ENCODE measurements at regions not wholly inside any gene's neighbourhood (a gene's known extent, or its start where the extent isn't known, plus 50 kb on each side); places are given as distances from the start of the nearest gene placed in this dataset.

DNA sequence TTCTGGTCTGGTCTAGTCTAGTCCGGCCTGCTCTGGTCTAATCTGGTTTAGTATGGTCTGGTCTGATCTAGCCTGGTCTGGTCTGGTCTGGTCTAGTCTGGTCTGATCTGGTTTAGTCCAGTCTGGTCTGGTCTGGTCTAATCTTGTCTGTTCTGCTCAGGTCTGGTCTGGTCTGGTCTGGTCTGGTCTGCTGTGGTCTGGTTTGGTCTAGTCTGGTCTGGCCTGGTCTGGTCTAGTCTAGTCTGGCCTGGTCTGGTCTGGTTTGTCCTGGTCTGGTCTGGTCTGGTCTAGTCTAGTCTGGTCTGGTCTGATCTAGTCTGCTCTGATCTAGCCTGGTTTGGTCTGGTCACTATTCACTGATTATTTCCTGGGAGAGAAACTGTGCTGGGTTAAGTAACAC, 84.1 kb upstream of the PRR23E start:
- no peak for DNase-seq

DNA sequence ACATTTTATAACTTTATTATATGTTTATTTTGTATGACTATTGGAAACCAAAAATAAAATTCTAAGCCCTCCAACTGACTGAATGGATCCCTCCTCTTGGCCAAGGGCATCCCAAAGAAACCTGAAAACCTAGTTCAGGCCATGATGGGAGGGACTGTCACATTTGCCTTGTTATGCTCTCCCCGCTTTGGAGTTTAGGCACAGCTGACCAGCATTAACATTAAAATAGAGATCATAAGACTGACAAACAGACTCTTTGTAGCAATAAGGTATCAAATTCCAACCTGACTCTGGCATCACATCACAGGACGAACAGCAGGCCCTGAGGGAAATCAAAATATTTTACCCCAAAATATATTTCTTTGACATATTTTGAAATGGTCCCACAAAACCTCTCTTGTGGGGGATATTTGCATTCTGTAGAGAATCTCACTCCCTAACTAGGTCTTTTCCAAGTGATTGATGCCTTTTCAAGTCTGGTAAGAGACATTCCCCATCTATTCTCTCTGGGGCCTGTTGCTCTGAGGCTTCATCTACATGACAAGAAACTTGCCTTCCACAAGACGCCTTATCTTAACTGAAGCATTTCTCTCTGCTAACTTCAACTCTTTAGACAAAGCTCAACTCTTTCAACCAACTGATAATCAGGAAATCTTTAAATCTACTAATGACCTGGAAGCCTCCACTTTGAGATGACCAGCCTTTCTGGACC, 81.8 kb upstream of the PRR23E start:
- no peak for DNase-seq

DNA sequence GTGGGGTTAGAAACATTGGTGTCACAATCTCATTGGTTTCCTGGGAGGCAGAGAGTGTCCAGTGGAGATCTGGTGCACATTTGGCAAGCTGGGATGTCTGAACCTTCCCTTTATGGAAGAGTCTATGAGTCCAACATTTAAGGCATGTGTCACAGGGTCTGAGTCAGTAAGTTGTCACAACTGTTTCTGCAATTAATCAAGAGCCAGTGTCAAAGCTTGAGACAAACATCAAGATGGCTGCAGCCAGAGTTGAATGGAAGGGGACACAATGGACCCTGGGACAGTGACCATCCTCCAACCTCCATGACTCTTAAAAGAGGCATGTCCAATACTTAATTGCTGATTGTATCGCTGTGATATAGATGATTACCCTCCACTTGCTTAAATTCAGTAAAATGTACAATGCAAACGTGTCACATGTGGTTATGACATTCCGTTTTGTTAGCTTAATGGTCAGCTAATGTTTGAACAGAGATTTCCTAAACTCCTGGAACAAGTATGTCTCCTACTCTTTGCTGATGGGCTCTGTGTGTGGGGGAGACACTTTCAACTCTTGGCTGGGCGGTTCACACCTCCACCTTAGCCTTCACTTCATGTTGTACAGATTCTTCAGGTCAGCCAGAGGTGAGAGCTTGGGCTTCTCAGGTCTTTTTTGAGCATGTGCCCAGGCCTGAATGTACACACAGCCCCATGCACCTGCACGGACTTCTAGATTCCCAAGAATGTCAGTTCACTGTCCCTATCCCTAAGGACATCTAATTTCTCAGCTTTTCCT, 79.9 kb upstream of the PRR23E start:
- DNase-seq = no peak

DNA sequence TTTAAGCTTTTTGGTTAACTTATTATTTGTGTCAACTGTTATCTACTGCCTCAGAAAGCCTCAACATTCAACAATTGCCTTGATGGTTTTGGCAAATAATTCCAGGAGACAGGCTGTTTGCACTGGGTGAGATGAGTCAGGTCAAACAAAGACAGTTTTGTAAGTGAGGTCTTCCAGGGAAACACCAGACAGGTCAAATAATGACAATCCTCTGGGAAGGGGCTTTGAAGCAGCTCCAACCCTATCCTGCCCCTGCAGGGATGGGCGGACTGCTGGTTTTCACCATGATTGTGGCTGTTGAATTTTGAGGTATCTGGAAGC, 79.4 kb upstream of the PRR23E start:
- no peak for DNase-seq

DNA sequence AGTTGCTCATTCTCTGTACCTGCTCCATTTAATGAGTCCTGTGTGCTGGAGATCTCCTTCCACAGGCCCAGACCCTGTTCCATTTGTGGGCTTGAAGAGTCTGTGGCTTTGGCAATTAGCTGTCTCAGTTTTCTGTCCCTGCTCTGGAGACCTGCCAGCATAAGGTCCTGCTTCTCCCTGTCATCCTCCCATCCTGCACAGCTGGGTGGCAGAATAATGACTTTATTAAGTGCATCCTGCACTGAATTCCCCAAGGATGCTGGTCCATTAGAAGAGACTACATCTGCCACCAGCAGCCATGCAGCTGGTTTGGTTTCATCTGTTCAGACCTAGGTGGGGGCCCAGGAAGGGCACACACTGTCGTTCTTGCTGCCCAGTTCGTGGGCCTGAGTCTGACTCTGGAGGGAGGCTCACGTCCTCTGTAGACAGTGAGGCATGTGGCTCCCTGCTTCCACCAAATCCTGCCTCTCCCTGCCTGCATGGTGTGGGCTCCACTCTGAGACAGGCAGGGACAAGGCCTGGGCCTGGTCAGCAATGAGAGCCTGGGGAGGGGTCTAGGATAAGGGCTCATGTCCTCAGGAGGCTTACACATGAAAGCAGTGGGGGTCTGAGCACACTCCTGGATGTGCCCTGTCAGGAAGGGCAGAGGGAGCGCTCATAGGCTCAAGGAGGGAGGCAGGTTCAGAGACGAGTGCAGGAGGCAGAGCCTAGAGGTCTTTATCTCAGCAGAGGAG, 78.4 kb upstream of the PRR23E start:
- no peak for DNase-seq

DNA sequence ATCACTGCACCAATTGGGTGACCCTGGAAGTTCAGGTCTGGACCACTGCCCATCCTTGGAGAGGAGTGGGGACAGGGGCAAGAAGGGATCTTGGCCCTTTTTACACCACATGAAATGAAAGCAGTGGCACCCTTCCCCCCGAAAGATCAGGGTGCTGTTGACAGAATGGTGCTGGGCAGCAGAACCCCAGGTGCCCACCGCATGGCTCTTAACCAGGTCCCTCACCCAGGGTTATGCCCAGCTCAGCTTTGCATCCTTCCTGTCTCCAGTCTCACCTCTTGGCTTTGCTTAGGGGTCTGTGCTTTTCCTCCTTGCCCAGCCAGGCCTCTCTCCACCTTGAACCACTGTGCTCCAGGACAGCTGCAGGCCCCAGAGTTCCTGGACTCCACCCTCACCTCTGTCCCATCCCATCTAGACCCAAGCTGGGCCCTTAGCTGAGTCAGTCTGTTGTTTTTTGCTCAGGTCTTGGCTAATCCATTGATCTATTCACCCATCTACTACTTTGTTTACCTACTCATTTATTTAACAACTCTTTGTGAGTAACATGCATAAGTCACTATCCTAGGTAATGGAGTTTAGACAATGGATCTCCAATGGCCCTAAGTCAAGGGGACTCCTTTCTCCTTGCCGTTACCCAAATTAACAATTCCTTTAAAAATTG, 77.1 kb upstream of the PRR23E start:
- no peak for DNase-seq

DNA sequence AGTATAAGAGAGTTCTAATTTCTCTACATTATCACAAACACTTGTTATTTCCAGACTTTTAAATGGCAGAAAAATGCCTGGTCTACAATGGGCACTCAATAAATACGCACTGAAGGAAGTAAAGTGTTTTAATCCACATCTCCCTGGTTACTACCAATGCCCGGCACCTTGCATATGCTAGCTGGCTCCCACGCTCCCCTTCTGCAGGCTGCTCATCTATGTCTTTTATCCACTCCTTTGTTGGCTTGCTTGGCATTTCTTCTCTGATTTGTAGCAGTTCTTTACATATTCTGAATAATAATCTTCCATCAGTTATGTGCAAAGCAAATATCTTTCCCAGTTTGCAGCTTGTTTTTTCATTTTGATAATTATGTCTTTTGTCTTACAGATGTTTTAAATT, 74.6 kb upstream of the PRR23E start:
- no peak for DNase-seq

DNA sequence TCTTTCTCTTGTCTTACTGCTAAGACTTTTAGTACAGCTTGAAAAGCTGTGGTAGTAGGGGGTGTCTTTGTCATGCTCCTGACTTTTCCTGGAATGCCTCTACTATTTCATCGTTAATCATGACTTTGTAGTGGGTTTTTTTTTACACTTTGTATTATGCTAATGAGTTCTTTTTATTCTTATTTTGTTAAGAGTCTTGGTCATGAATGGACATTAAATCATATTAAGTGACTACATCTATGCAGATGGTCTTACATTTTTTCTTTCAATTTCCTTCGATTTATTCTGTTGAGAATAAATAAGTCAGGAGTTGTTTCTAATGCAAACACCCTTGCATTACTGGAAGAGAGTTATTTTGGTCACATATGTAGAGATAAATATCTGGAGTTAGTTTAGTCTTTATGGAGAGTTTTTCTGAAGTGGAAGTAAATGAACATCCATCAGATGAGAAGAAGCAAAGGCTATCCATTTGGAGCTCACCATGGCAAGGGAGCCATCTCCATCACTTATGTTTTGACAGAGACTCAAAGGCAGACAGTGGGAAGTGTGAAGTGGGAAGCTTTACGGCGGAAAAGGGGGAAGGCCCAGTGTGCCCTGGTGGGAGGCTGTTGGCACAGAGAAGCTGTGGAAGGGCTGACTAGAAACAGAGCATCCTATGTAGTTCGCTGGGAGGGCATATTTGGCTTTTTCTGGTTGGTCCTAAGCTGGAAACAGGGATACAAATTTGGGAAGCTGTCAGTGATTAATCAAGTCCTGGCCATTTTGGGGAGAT, 73.1 kb upstream of the PRR23E start:
- no peak for DNase-seq

DNA sequence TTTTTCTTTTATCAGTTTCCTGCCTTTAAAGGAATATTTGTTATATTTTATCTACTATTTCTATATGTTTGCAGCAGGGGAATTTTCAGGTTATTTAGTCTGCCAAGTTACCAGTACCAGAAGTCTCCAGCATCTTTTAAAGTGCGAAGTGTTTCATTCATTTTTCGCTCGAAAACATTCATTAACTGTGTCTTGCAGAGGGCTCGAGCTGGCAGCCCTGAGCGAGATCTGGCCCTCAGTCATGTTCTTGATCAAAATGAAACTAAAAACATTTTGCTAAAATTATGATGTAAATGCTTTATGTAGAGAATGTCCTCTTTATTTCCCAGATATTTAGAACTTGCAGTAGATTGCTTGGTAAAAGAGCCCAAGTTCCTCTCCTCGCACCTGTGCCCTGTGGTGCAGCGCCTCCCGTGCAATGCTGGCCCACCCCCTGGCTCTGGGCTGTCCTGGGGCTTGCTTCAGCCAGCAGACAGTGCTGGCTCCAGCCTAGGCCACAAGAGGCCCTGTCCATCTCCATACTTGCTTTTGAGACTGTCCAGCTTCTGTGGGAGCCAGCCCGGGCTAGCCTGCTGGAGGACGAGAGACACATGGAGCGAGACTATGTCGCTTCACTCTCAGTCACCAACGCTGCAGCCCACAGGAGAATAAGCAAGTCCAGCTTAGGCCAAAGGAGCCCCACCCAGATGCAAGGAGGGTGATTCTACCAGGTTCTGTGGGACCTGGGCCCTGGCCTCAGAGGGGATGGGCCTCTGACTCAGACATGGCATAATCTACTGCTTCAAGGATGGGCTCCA, 71.9 kb upstream of the PRR23E start:
- no peak for DNase-seq

DNA sequence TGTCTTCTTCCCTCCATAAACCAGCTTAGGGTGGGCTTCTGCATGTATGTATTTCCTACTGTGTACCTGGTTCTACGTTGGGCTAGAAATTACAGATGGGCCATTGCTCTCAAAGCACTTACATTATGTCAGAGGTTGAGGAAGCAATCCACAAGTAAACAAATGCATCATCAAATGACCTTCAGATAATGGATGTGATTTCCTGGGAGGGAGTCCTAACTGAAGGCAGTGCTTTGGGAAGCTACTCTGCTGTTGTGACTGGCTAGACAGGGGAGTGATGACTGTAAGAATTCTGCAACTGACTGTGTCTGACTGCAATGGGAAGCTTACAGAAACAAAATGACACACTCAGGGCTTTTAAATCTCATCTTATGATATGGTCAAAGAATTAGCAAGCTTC, 71.0 kb upstream of the PRR23E start:
- no peak for DNase-seq

DNA sequence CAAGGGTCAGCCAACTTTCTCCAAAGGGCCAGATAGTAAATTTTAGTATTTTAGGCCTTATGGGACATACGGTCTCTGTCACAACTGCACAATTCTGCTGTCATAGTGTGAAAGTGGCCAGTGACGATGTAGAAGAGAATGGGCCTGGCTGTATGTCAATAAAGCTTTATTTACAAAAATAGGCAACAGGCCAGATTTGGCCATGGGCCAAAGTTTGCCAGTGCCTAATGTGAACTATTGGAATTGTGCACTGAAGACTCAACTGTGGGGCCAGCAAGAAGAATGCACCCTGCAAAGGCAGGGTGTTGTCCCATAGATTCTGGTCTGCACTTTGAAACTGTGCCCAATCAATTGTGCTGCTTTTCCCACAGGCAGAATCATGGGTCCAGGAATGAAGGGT, 69.4 kb upstream of the PRR23E start:
- no peak for DNase-seq

DNA sequence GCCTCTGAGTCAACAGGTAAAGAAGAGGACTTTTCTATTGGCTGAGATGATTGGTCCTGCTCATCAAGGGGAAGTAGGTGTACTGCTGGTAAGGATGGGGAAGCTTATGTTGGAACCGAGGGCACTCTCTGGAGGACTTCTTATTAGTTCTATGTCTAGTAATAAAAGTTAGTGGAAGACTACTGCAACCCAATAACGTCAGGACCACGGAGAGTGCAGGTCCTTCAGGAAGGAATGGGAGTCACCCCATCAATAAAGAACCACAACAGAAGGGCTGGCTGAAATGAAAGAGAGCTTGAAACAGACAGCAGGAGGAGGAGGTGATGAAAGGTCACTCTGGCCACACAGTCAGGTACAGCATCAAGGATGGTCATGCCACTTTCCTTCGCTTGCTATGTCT, 68.8 kb upstream of the PRR23E start:
- no peak for DNase-seq

DNA sequence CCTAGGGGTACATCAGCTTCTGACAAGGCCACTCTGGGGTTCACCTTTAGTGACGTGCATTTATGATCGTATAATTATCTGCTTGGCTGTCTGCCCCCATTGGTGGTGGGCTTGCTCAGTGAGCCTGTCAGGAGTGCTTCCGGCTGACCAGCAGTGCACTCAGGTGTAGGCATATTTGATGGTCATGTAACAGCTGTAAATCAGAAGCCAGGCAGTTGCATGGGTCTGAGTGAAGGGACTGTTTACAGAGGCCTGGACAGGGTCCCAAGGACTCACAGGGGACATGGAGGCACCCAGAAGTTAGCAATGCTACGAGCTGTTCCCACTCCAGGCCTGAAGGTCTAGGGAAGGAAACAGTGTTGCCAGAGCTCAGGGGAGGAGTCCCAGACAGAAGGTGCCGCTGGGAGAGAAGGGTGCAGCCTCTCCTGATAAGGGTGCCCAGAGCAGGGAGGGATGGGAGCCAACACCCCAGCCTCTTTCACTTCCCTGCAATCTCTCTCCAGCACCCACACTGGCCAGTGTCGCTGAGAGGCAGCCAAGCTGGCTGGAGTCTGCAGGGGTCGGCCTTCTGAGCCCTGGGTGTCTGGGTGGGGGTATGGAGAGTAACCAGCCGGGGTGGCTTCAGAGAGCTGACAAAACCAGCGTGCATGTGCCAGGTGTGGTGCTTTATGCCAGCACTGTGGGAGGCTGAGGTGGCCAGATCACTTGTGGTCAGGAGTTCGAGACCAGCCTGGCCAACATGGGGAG, 61.3 kb upstream of the PRR23E start:
- no peak for DNase-seq

DNA sequence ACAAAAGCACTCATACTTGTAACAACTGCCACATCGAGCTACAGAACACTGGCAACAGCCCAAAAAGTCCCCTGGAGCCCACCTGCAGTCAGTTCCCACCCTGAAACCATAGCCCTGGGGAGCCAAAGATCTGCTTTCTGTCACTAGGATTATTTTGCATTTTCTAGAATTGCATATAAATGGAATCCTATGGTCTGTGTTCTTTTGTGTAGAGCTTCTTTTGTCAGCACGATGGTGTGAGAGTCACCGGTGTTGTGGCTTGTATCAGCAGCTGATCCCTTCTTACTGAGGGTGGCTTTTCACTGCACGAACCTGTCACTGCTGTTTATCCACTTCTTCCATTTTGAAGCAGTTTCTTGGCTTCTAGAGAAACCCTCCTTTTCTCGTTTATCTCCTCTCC, 60.1 kb upstream of the PRR23E start:
- no peak for DNase-seq

DNA sequence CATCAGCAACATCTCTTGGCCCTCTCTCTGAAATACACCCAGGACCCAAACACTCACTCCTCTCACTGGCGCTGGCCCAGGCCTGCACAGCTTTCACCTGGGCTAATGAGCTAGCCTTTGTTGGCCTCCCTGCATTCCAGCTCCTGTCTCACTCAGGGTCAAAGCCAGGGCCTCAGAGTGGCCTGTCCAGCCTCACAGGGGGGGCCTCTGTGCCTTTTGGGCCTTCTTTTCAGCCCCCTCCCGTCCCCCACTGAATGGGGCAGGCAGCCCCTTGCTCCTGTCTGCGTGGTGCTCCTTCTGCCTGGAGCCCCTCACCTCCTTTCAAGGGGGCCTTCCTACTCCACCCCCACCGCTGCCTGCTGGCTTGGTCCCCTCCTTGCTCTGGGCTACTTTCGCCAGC, 59.0 kb upstream of the PRR23E start:
- no peak for DNase-seq

DNA sequence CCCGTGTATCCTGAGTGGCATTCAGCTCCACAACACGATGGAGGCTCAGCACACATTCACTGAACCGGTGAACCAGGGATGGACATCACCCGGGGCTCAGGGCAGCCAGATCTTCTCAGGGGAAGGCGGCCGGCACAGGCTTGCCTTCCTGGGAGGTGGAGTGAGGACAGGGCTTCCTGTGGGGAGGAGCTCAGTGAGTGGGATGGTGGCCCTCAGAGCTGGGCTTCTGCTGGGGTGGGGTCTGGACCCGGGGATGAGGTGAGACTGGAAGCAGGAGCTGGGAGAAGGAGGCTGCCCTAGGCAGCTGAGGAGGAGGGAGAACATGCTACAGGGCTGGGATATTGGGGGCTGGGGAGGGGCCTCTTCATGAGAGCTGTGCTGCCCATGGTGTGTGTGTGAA, 58.5 kb upstream of the PRR23E start:
- DNase-seq = no peak

DNA sequence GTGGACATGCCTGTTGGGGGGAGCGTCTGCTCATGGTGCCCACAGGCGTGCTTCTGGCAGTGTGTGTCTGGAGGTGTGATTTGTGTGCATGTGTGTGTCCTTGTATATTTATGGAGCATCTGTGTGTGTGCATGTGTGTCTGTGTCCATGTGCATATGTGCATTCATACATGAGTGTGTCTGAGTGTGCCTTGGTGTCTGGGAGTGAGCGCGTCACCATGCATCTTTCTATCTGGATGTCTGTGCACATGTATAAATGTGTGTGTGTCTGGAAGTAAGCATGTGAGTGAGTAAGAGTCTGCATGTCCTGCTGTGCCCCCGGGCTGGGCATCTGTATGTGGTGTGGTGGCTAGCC, 58.1 kb upstream of the PRR23E start:
- DNase-seq = no peak

DNA sequence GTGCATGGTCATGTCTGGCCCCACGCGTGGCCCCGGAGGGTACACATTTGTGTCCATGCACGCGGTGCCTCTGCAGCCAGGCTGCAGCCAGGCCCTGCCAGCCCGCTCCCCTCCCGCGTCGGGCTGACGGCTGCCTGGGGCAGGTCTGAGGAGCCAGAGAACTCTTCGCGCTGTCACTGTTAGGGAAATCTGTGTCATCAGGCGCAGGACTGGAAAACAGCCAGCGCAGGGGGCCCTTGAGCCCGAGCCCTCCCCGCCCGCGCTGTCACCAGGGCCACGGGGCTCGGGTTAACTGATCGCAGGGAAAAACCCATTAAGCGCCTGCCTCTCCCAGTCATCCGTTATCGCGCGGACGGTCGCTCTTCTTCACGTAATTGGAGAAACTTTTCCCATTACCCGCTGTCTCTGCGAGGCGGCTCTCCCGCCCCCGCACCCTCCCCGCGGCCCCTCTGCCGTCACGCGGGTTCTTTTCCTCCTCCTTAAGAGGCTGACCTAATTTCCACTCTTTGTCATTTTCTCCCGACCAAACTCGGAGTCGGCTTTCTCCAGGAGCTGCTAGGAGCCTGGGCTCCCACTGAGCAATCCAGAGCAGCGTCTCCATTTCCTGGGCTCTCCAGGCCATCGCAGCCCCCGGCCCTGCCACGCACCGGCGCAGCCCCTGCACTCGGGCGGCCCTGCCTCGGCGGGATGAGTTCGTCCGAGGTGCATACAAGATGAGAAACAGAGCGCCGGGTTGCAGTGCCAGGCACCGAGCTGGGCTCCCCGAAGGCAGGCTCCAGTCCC, 57.5 kb upstream of the PRR23E start:
- peak; percentile 59 for DNase-seq

DNA sequence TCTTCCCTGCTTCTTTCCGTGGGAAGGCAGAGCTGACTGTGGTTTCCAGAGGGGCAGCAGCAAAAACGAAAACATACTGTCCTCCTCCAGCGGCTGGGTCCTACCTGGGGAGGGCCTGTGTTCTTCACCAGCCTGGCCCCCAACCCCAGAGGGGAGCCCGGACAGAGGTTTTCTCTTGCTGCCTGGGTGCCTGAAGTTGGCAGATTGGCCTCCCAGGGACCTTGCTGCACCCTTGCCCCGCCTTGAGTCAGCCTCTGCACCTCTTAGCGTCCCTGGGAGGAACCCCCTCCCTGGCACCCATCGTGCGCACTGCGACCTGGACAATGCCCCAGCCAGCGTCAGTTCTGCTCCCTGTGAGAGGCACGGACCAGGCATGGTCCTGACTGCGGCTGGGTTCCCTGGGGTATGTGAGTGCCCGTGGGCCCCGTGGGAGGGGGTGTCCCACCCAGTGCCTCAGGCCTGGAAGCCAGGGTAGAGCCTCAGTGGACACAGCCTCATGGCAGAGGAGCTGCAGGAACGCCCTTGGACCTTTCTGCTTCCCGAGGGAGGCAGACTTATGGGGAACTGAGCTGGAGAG, 56.8 kb upstream of the PRR23E start:
- no peak for DNase-seq

DNA sequence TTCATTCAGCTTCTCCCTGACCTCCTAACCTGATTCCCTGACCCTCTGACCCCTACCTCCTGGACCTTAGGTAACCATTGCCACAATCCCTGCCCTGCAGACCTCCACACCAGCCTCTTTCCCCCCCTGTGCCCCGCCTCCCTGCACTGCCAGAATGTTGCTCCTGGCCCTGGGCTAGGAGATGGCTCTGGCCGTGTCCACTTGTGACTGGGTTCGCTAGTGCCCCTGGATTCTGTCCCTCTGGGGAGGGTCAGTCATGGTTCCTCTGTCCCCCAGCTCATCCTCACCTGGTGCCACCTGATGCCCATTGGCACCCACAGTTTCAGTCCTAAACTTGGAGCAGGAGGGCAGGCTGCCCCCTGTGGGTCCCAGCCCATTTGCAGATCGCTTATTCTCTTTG, 56.2 kb upstream of the PRR23E start:
- DNase-seq = no peak
